ENCODE measurements at regions not wholly inside any gene's neighbourhood (a gene's known extent, or its start where the extent isn't known, plus 50 kb on each side); places are given as distances from the start of the nearest gene placed in this dataset.

DNA sequence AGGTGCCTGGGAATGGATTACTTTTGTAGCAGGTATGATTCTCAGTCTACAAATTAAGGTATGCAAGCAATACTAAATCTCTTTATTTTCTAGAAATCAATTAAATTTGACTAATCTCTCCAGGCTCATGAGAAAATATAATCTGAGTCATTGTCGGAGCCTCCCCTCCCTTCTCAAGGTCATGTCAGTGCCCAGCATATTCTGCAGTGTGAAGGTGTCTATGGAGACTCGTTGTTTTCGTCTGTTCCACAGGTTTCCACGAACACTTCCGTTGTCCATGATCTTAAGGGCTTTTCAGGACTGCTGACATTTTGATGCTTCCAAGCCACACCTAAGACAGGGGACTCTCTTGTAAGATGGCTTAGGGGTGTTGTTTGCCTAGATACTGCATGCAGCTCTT is 56.6 kb upstream of the SCOC start:
- intact Hi-C loops (cut with DNase I), result no loop called here
- no peaks in the 10 kb centered on the region for H3K27me3 ChIP-seq
- no peak for DNase-seq
- H3K36me3 ChIP-seq (replicated peaks in 1 of 2; ENCODE audit: insufficient read depth in 1 of 2, low read depth in 2 of 2), result no peaks in the 10 kb centered on the region
- H3K27ac ChIP-seq, result no peak overlapping the region
- H3K9me3 ChIP-seq, result no peaks in the 10 kb centered on the region
- no peaks in the 10 kb centered on the region for H3K4me1 ChIP-seq
- ATAC-seq, result no peak
- no peak for TF ChIP-seq POLR2A (IDR thresholded peaks at IDR 0.05)
- TF ChIP-seq, protein P1, sequence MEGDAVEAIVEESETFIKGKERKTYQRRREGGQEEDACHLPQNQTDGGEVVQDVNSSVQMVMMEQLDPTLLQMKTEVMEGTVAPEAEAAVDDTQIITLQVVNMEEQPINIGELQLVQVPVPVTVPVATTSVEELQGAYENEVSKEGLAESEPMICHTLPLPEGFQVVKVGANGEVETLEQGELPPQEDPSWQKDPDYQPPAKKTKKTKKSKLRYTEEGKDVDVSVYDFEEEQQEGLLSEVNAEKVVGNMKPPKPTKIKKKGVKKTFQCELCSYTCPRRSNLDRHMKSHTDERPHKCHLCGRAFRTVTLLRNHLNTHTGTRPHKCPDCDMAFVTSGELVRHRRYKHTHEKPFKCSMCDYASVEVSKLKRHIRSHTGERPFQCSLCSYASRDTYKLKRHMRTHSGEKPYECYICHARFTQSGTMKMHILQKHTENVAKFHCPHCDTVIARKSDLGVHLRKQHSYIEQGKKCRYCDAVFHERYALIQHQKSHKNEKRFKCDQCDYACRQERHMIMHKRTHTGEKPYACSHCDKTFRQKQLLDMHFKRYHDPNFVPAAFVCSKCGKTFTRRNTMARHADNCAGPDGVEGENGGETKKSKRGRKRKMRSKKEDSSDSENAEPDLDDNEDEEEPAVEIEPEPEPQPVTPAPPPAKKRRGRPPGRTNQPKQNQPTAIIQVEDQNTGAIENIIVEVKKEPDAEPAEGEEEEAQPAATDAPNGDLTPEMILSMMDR (IDR thresholded peaks at IDR 0.05), result no peak
- 31 to 42% methylated on average over 5 of the region's 5 CpGs for WGBS, 2 donors
- no peak overlapping the region for H3K4me3 ChIP-seq

GRCh38 chr4:140315970-140316369 is 57.5 kb upstream of the SCOC start:
- intact Hi-C loops (cut with DNase I), result no loop called here
- 82 to 92% methylated on average over 2 of the region's 2 CpGs for WGBS, 2 donors
- TF ChIP-seq, protein P1 (IDR thresholded peaks at IDR 0.05), result no peak
- TF ChIP-seq POLR2A (IDR thresholded peaks at IDR 0.05), result no peak

DNA sequence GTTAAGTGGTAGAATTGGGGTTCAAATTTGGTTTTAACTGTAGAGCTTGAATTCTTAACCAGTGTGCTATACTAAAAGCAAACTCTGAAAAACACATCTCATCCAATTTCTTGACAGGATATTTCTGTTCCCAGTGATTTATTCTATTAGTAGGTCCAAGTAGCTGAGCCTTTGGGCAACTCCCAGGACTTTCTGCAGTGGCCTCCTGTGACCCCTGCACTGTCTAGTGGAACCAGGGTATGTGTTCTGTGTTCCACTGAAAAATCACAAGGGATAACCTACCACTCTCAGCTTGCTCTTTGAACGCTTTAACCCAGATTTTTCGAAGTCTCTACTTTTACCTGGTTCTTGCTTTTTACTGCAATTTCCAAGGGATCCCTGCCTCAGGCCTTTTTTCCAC is 58.0 kb upstream of the SCOC start:
- 88 to 92% methylated on average over 2 of the region's 2 CpGs for WGBS, 2 donors
- DNase-seq, result no peak

More at GRCh38 chr4:140315970-140316369, 57.5 kb upstream of the SCOC start:
- Histone ChIP-seq H3K27me3 (no peaks in the 10 kb centered on the region), H3K4me1 (no peaks in the 10 kb centered on the region), H3K27ac (no peak overlapping the region), H3K9me3 (no peaks in the 10 kb centered on the region), H3K36me3 (replicated peaks in 1 of 2; ENCODE audit: insufficient read depth in 1 of 2, low read depth in 2 of 2) (no peaks in the 10 kb centered on the region), H3K4me3 (no peak overlapping the region)
- no peak for DNase-seq
- no peak for ATAC-seq

DNA sequence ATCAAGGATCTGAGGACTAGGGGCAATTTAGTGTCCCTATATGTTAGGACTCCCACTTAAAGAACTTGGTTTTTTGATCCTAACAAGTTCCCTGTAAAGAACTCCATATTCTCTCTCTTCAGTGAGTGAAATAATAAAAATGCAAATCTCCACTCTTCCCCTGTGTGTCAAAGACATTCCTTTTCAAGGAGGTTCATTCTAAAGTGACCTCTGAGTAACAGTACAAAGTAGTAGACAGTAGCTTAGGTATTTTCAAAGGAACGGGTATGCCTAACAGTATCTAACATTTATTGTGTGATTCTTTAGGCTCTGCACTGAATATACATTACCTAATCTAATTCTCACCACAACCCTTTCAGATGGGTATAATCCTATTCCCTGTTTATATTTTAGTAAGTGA is 58.4 kb upstream of the SCOC start:
- H3K27ac ChIP-seq, result no peak overlapping the region
- intact Hi-C loops (cut with DNase I), result no loop called here

More for the DNA sequence above, 58.0 kb upstream of the SCOC start:
- no peak for ATAC-seq
- H3K36me3 ChIP-seq (replicated peaks in 1 of 2; ENCODE audit: insufficient read depth in 1 of 2, low read depth in 2 of 2), result no peaks in the 10 kb centered on the region
- H3K27me3 ChIP-seq, result no peaks in the 10 kb centered on the region
- H3K27ac ChIP-seq, result no peak overlapping the region
- intact Hi-C loops (cut with DNase I), result no loop called here
- no peaks in the 10 kb centered on the region for H3K9me3 ChIP-seq
- no peak for TF ChIP-seq POLR2A (IDR thresholded peaks at IDR 0.05)
- TF ChIP-seq, protein P1 (IDR thresholded peaks at IDR 0.05), result no peak
- H3K4me1 ChIP-seq, result no peaks in the 10 kb centered on the region
- no peak overlapping the region for H3K4me3 ChIP-seq

DNA sequence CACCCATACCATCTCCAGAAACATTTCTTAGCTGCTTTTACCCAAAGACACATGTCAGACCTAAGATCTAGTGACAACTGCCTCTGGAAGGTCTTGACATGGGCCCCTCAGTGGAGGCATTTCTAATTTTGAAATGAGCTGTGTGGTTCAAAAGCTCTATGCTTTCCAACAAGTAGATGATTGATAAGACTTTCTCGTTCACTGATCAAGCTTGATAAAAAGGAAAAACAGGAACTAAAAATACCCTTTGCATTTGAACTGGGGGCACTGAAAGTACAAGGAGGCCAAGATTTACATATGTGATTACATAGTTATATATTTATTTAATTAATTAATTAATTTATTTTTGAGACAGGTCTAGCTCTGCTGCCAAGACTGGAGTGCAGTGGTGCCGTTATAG is 61.3 kb upstream of the SCOC start:
- WGBS, 2 donors, result 70 to 75% methylated on average over 2 of the region's 2 CpGs
- no peak for DNase-seq
- no peak for TF ChIP-seq POLR2A (IDR thresholded peaks at IDR 0.05)
- TF ChIP-seq, protein P1 (IDR thresholded peaks at IDR 0.05), result no peak

More for the DNA sequence above, 58.4 kb upstream of the SCOC start:
- Histone ChIP-seq H3K4me3 (no peak overlapping the region), H3K9me3 (no peaks in the 10 kb centered on the region), H3K4me1 (no peaks in the 10 kb centered on the region), H3K27me3 (no peaks in the 10 kb centered on the region), H3K36me3 (replicated peaks in 1 of 2; ENCODE audit: insufficient read depth in 1 of 2, low read depth in 2 of 2) (no peaks in the 10 kb centered on the region)
- TF ChIP-seq POLR2A (IDR thresholded peaks at IDR 0.05), result no peak
- TF ChIP-seq, protein P1 (IDR thresholded peaks at IDR 0.05), result no peak
- no peak for DNase-seq
- WGBS, 2 donors, result 96 to 100% methylated on average over 1 of the region's 1 CpG
- no peak for ATAC-seq

More for the DNA sequence above, 61.3 kb upstream of the SCOC start:
- no peak overlapping the region for H3K27ac ChIP-seq
- H3K27me3 ChIP-seq, result no peaks in the 10 kb centered on the region
- no peaks in the 10 kb centered on the region for H3K9me3 ChIP-seq
- no peaks in the 10 kb centered on the region for H3K4me1 ChIP-seq
- ATAC-seq, result no peak
- H3K4me3 ChIP-seq, result no peak overlapping the region
- H3K36me3 ChIP-seq (replicated peaks in 1 of 2; ENCODE audit: insufficient read depth in 1 of 2, low read depth in 2 of 2), result no peaks in the 10 kb centered on the region
- intact Hi-C loops (cut with DNase I), result no loop called here

All from body of pancreas (tissue), 4 donors.